ENCODE measurements at regions not wholly inside any gene's neighbourhood (a gene's known extent, or its start where the extent isn't known, plus 50 kb on each side); places are given as distances from the start of the nearest gene placed in this dataset.

GRCh38 chr11:59289356-59290181 lies 69.1 kb upstream of the OR5AN1 start:
- TF ChIP-seq CTCF (IDR thresholded peaks at IDR 0.05) = no peak
- no peak for TF ChIP-seq POLR2A (IDR thresholded peaks at IDR 0.05)
- no peak for TF ChIP-seq POLR2AphosphoS5 (IDR thresholded peaks at IDR 0.05)
- TF ChIP-seq EP300 (IDR thresholded peaks at IDR 0.05) = no peak

Data from upper lobe of left lung (tissue), 4 donors.